Activated T-cell treated with anti-CD3 and anti-CD28 coated beads, Interleukin-2, amount 50 U/mL, for 4 hours (primary cell): ENCODE measurements at regions not wholly inside any gene's neighbourhood (a gene's known extent, or its start where the extent isn't known, plus 50 kb on each side); places are given as distances from the start of the nearest gene placed in this dataset.
A peak's percentile ranks its signal among the peaks of the same experiment; 100 is the strongest.
"Not testable (repeated sequence)": the region's sequence is repeated elsewhere in the genome, so short reads cannot be mapped to it uniquely, and the experiment has no call there.

Source experiments
- ATAC-seq, 2 donors: fragments of 200-7000 bp; cut with Tn5 transposase; one replicate each; pipeline ENCODE4 v1.10.0; 2021
- DNase-seq: peaks from one replicate; pipeline ENCODE4 v3.0.0-alpha.2; 2020
- H3K27me3 Mint-ChIP-seq: one replicate; pipeline ENCODE4 v1.8.0; 2021; ENCODE audit warnings: low read depth, mixed read lengths
- H3K36me3 Mint-ChIP-seq: one replicate; pipeline ENCODE4 v1.8.0; 2022; ENCODE audit warnings: mixed read lengths; ENCODE audit not compliant: insufficient read depth
- H3K4me1 Mint-ChIP-seq: one replicate; pipeline ENCODE4 v1.8.0; 2021; ENCODE audit warnings: low read depth, mixed read lengths
- H3K4me3 Mint-ChIP-seq: one replicate; pipeline ENCODE4 v1.8.0; 2021; ENCODE audit warnings: mild to moderate bottlenecking, moderate library complexity, mixed read lengths
- H3K9me3 Mint-ChIP-seq: one replicate; pipeline ENCODE4 v1.8.0; 2021; ENCODE audit warnings: mixed read lengths

DNA sequence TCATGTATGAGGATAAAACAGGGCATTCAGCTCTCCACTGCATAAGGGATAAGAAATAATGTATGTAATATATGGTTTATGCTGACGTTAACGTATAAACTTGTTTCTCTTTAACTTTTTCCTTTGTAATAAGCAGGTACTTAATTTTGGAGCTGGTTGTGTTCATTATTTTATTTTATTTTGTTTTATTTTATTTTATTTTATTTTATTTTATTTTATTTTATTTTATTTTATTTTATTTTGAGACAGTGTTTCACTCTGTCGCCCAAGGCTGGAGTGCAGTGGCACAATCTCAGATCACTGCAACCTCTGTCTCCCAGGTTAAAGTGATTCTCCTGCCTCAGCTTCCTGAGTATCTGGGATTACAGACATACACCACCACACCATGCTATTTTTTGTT lies 1932.6 kb upstream of the TENM3 start:
- no peaks in the 10 kb centered on the region for H3K4me1 Mint-ChIP-seq
- no peaks in the 10 kb centered on the region for H3K27me3 Mint-ChIP-seq
- H3K9me3 Mint-ChIP-seq = peaks cover 15% of the 10 kb centered on the region
- no peak for ATAC-seq
- no peak for DNase-seq
- no peaks in the 10 kb centered on the region for H3K36me3 Mint-ChIP-seq
- no peak overlapping the region for H3K4me3 Mint-ChIP-seq

DNA sequence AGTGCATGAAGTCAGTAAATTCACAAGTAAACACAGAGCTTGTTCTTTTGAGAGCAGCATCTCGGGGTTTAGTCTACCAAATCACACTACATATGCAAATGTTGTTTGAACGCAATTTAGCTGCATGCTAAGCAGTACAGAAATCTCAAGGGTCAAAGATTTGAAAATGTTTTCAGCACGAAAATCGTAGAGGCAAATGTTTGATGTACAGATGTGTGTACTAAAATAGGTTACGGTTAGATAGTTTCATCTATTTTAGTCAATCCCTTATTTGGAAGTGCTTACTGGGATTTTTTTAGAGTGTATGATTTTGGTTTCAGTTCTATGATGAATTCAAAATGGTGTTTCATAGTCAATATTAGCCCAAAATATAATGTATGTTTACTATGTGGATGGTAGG lies 1928.2 kb upstream of the TENM3 start:
- no peaks in the 10 kb centered on the region for H3K4me1 Mint-ChIP-seq
- no peak overlapping the region for H3K4me3 Mint-ChIP-seq
- no peak for ATAC-seq
- no peak for DNase-seq
- no peaks in the 10 kb centered on the region for H3K27me3 Mint-ChIP-seq
- peaks cover 7% of the 10 kb centered on the region for H3K9me3 Mint-ChIP-seq
- no peaks in the 10 kb centered on the region for H3K36me3 Mint-ChIP-seq

DNA sequence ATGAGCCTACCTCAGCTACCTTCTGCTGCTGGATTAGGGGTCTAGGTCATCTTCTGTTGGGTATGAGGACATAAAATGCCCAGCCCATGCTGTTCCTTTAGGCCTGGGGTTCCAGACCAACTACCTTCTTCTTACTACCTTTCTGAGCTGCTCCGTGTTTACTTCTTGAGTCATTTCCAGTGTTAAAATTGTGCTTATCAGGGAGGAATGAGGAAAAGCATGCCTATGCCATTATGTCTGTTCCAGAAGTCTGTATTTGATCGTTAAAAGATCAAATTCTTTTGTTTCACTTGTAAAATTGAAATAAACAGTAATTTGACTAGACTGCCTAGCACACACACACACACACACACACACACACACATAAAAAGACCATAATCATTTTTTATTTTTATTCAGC lies 1912.7 kb upstream of the TENM3 start:
- Mint-ChIP-seq H3K9me3 (peaks cover 8% of the 10 kb centered on the region), H3K27me3 (no peaks in the 10 kb centered on the region), H3K4me3 (no peak overlapping the region), H3K4me1 (no peaks in the 10 kb centered on the region), H3K36me3 (no peaks in the 10 kb centered on the region)
- no peak for ATAC-seq
- no peak for DNase-seq

DNA sequence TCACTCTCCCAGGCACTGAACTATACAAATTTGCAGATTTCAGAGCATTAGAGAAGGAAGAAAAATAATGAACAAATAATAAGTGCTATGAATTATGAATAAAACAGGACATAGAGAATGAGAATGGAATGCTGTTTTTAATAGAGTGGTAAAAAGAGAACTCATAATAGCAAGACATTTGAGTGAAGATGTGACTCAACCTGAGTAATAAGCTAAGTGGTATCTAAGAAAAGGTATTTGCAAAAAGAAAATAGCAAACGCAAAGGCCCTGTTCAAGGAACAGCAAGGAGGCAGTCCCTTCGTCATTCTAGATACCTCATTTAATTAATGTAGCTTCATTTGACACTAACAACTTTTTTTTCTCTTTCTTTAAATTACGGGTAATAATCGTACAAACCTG lies 1910.0 kb upstream of the TENM3 start:
- H3K36me3 Mint-ChIP-seq = no peaks in the 10 kb centered on the region
- no peak overlapping the region for H3K4me3 Mint-ChIP-seq
- peaks cover 4% of the 10 kb centered on the region for H3K9me3 Mint-ChIP-seq
- H3K27me3 Mint-ChIP-seq = no peaks in the 10 kb centered on the region
- ATAC-seq = no peak
- DNase-seq = no peak
- no peaks in the 10 kb centered on the region for H3K4me1 Mint-ChIP-seq

DNA sequence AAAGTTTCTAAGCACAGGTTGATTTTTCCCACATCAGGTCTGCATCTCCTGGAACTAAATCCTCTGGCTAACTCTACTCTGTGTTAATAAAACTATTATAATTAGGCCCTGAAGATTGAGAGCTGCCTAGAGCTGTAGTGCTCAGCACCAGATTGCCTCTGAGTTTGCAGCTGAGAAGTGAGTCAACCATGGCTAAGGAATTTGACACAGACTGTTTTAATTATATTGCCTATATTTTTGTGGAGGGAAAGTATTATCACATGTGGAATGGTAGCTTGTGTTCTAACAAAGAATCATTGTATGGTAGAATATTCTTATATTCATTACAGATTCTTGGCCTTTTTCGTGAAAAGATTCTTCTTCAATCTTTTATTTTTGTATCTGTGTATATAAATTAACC lies 1907.6 kb upstream of the TENM3 start:
- H3K9me3 Mint-ChIP-seq = peaks cover 4% of the 10 kb centered on the region
- no peaks in the 10 kb centered on the region for H3K4me1 Mint-ChIP-seq
- DNase-seq (no peak), ATAC-seq (no peak)
- H3K27me3 Mint-ChIP-seq = no peaks in the 10 kb centered on the region
- H3K4me3 Mint-ChIP-seq = no peak overlapping the region
- H3K36me3 Mint-ChIP-seq = no peaks in the 10 kb centered on the region

DNA sequence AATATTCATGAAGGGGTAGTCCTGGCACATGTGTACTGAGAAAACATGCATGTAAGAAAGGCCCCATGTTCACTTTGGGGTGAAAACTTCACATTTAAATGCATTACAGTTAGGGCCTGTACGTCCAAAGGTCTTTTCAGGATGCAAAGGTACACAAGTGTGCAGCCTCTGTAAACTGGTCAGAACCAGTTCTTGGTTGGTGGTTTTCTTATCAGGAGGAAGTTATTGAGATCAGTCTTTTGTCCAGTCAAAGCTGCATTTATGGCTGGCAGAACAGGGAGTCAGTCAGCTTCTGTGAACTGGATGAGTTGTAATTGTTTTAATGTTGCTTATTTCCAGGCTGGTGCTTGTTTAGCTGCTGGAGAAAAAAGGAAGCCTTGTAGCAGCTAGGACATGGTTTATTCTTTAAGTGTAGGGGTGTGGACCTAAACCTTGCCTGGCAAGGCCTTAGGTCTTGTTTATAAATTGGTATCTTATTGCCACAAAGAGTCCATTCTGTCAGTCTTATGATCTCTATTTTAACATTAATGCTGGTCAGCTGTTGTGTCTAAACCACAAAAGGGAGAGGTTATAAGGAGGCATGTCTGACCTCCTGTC lies 1906.6 kb upstream of the TENM3 start:
- H3K9me3 Mint-ChIP-seq = peaks cover 4% of the 10 kb centered on the region
- no peaks in the 10 kb centered on the region for H3K36me3 Mint-ChIP-seq
- ATAC-seq (no peak), DNase-seq (no peak)
- H3K4me3 Mint-ChIP-seq = no peak overlapping the region
- no peaks in the 10 kb centered on the region for H3K27me3 Mint-ChIP-seq
- H3K4me1 Mint-ChIP-seq = no peaks in the 10 kb centered on the region

DNA sequence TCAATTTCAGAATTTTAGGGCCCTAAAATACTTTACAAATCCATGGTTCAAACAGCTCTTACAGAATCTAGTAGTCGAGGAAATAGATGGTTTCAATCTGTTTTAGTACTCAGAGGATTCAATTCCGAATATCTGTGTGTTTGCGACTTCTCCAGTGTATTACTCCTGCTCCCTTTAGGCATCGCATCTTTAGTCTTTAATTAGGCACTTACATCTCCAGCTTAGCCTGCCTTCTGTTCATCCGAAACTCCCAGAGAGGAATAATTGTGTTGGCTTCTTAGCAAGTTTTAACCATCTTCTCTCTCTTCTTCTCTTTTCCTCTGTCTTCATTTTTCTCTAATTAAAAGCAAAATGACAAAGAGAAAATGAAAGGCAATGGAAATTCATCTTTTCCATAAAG lies 1901.3 kb upstream of the TENM3 start:
- ATAC-seq = no peak
- peaks cover 6% of the 10 kb centered on the region for H3K9me3 Mint-ChIP-seq
- H3K36me3 Mint-ChIP-seq = no peaks in the 10 kb centered on the region
- DNase-seq = no peak
- H3K4me1 Mint-ChIP-seq = no peaks in the 10 kb centered on the region
- no peak overlapping the region for H3K4me3 Mint-ChIP-seq
- no peaks in the 10 kb centered on the region for H3K27me3 Mint-ChIP-seq

DNA sequence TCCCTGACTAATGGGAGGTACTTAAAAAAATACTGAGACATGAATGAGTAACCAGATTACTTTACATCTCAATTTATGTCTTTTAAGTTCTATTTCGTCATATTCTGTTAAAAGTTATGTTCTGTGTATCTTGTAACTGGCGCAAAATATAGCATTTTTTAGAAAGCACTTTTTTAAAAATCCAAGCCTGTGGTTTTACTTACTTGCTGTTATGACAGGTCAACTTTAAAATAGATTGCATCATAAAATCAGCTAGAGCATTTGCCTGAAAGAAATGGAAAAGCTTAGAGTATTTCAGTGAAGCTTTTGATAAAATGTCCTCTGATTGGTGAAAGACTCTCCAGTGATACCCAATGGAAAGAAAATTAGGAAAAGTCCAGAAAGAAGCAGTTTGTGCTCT lies 1892.3 kb upstream of the TENM3 start:
- ATAC-seq (no peak), DNase-seq (no peak)
- no peaks in the 10 kb centered on the region for H3K36me3 Mint-ChIP-seq
- no peak overlapping the region for H3K4me3 Mint-ChIP-seq
- peaks cover 10% of the 10 kb centered on the region for H3K9me3 Mint-ChIP-seq
- no peaks in the 10 kb centered on the region for H3K4me1 Mint-ChIP-seq
- no peaks in the 10 kb centered on the region for H3K27me3 Mint-ChIP-seq

DNA sequence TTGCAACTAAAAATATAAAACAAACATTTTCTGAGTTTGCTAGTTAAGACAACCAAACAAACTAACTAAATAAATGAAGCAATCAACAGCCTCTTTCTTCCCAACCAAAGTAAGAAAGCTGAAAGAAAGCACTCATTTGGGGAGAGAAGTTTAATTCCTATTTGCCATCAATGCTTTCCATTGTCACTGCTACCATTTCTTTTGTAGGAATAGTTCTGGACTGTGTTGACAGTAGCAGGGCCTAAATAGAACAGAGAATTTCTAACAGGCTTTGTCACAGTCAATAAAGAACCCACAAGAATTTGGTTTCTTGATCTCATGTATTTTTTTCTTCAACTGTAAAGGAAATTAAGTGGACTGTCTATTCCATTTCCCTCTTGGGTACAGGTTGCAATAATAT lies 1886.4 kb upstream of the TENM3 start:
- H3K36me3 Mint-ChIP-seq = no peaks in the 10 kb centered on the region
- ATAC-seq (no peak), DNase-seq (no peak)
- H3K9me3 Mint-ChIP-seq = peaks cover 29% of the 10 kb centered on the region
- no peaks in the 10 kb centered on the region for H3K27me3 Mint-ChIP-seq
- no peaks in the 10 kb centered on the region for H3K4me1 Mint-ChIP-seq
- H3K4me3 Mint-ChIP-seq = no peak overlapping the region

DNA sequence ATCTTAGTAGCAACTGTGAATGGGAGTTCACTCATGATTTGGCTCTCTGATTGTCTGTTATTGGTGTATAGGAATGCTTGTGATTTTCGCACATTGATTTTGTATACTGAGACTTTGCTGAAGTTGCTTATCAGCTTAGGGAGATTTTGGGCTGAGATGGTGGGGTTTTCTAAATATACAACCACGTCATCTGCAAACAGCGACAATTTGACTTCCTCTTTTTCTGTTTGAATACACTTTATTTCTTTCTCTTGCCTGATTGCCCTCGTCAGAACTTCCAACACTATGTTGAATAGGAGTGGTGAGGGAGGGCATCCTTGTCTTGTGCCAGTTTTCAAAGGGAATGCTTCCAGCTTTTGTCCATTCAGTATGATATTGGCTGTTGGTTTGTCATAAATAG lies 1883.1 kb upstream of the TENM3 start:
- H3K9me3 Mint-ChIP-seq = peaks cover 28% of the 10 kb centered on the region

DNA sequence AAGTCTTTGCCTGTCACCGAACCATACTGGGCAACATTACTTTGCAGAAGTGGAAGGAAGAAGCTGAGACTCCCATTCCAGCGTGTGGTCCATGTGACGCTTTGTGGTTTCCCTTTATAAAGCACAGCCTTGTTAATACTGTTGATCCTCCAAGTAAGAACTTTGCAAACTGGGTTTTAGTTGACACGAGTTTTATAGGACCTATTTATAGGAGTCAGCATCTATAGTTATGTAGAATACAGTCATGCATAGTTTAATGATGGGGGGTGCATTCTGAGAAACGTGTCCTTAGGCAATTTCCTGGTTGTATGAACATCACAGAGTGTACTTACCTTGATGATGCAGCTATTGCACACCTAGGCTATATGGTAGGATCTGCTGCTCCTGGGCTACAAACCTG lies 1879.4 kb upstream of the TENM3 start:
- H3K9me3 Mint-ChIP-seq = peaks cover 33% of the 10 kb centered on the region
- H3K36me3 Mint-ChIP-seq = no peaks in the 10 kb centered on the region
- ATAC-seq (no peak), DNase-seq (no peak)
- no peaks in the 10 kb centered on the region for H3K27me3 Mint-ChIP-seq
- H3K4me1 Mint-ChIP-seq = no peaks in the 10 kb centered on the region
- H3K4me3 Mint-ChIP-seq = no peak overlapping the region

More for the DNA sequence above, 1883.1 kb upstream of the TENM3 start:
- H3K36me3 Mint-ChIP-seq, DNase-seq, ATAC-seq, H3K27me3 Mint-ChIP-seq, H3K4me1 Mint-ChIP-seq, H3K4me3 Mint-ChIP-seq: not testable (repeated sequence)

DNA sequence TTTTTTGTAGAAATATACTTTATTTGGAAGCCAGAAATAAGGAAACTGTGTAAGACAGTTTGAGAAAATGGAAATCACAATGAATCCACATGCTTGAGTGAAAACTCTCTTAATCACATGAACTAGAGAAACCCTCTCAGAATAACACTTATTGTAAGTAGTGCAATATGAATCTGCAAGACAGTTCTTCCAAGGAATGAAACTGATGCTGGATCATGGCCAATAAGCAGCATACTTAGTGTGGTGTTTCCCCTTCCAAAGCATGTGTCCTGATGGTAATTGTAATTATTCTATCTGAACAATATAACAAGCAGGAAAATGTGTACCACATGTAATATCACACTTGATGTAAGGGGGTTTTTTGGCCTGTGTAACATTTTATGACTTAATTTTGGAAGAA lies 1870.5 kb upstream of the TENM3 start:
- Mint-ChIP-seq H3K9me3 (peaks cover 3% of the 10 kb centered on the region), H3K4me1 (no peaks in the 10 kb centered on the region), H3K36me3 (no peaks in the 10 kb centered on the region), H3K27me3 (no peaks in the 10 kb centered on the region), H3K4me3 (no peak overlapping the region)
- no peak for ATAC-seq
- DNase-seq = no peak

DNA sequence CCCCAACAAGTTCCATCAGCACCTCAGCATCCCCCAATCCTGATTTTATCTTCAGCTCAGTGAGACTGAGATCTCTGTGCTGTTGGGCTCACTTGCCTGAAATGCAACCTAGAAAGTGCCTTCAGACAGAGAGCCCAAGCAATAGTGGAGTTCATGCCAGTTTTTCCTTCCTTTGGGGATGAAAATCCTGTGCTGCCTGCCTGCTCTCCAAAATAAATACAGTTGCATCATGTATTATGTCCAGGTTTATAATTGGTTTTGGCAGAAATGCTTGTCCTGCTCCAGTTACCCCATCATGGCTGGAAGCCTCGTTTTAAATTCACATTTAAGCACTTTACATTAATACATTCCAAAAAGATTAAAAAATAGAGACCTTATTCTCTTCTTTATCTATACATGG lies 1865.5 kb upstream of the TENM3 start:
- Mint-ChIP-seq H3K36me3 (no peaks in the 10 kb centered on the region), H3K9me3 (no peaks in the 10 kb centered on the region), H3K27me3 (no peaks in the 10 kb centered on the region), H3K4me3 (no peak overlapping the region), H3K4me1 (no peaks in the 10 kb centered on the region)
- DNase-seq = no peak
- ATAC-seq = no peak

DNA sequence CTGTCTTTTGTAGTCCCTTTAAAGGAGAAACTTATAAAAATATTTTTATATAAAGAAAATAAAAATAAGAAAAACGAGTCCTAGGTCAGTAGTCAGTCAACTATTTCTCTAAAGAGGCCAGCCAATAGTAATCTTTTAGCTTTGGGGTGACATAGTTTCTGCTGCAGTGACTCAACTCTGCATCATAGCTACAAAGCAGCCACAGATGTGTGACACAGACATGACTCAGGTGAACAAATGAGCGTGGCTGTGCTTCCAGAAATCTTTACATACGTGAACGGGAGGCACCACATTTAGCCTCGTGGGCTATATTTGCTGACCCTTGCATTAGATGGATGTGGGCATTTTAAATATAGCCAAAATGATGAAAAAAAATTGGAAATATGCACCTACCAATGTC lies 1862.5 kb upstream of the TENM3 start:
- H3K27me3 Mint-ChIP-seq = no peaks in the 10 kb centered on the region
- DNase-seq = no peak
- H3K36me3 Mint-ChIP-seq = no peaks in the 10 kb centered on the region
- H3K9me3 Mint-ChIP-seq = no peaks in the 10 kb centered on the region
- no peak overlapping the region for H3K4me3 Mint-ChIP-seq
- peak; percentile 54 to 60 for ATAC-seq
- no peaks in the 10 kb centered on the region for H3K4me1 Mint-ChIP-seq

DNA sequence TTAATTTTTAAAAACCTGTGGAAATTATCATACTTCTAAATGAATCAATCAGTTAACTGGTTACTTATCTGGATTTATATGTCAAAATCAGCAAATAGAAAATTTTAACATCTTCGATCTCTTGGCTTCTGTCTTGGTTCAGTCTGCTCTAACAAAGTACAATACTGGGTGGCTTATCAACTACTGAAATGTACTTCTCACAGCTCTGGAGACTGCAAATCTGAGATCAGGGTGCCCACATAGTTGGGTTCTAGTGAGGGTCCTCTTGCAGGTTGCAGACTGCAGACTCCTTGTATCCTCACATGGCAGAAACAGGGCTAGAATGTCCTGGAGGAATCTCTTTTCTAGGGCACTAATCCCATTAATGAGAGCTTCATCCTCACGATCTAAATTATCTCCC lies 1851.6 kb upstream of the TENM3 start:
- Mint-ChIP-seq H3K9me3 (peaks cover 4% of the 10 kb centered on the region), H3K4me3 (no peak overlapping the region), H3K4me1 (no peaks in the 10 kb centered on the region), H3K27me3 (no peaks in the 10 kb centered on the region), H3K36me3 (no peaks in the 10 kb centered on the region)
- DNase-seq (no peak), ATAC-seq (no peak)

DNA sequence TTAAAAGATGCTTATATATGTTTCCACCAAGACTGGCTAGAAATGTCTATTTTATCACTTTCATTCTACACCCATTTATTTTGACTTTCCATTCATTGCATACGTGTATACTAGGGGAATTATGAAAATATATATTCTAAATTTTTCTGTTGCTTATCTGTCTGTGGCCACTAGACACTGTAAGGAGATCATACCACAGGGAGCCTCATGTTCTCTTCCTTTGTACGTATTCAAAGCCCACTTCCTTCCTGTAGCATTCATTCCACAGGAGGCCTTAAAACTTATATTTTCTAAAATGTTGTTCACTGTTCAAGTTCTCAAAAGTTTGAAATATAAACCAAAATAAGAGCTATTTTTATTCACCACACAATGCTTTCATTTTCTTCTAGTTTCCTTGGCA lies 1848.9 kb upstream of the TENM3 start:
- ATAC-seq = no peak
- no peak for DNase-seq
- peaks cover 10% of the 10 kb centered on the region for H3K9me3 Mint-ChIP-seq
- no peak overlapping the region for H3K4me3 Mint-ChIP-seq
- H3K36me3 Mint-ChIP-seq = no peaks in the 10 kb centered on the region
- H3K27me3 Mint-ChIP-seq = no peaks in the 10 kb centered on the region
- H3K4me1 Mint-ChIP-seq = no peaks in the 10 kb centered on the region
